ENCODE measurements at regions not wholly inside any gene's neighbourhood (a gene's known extent, or its start where the extent isn't known, plus 50 kb on each side); places are given as distances from the start of the nearest gene placed in this dataset.

GRCh38 chr15:95701410-95701809 is 629.1 kb upstream of the NR2F2 start:
- no peak for DNase-seq (ENCODE audit: low read depth)
- H3K4me3 ChIP-seq (ENCODE audit: low read length), result no peak overlapping the region
- no peak for TF ChIP-seq CTCF (conservative IDR thresholded peaks at IDR 0.05; ENCODE audit: low read depth, low read length)

- no peak overlapping the region for H3K4me3 ChIP-seq (ENCODE audit: low read length)
- TF ChIP-seq CTCF (conservative IDR thresholded peaks at IDR 0.05; ENCODE audit: low read depth, low read length), result no peak
- DNase-seq (ENCODE audit: low read depth), result no peak
Observed at GRCh38 chr15:95709959-95710695, 620.4 kb upstream of the NR2F2 start.

- no peak for DNase-seq (ENCODE audit: low read depth)
- no peak overlapping the region for H3K4me3 ChIP-seq (ENCODE audit: low read length)
- TF ChIP-seq CTCF (conservative IDR thresholded peaks at IDR 0.05; ENCODE audit: low read depth, low read length), result no peak
Observed at GRCh38 chr15:95712785-95713184, 617.7 kb upstream of the NR2F2 start.

- no peak for TF ChIP-seq CTCF (conservative IDR thresholded peaks at IDR 0.05; ENCODE audit: low read depth, low read length)
- no peak for DNase-seq (ENCODE audit: low read depth)
- H3K4me3 ChIP-seq (ENCODE audit: low read length), result no peak overlapping the region
Observed at GRCh38 chr15:95713324-95713723, 617.2 kb upstream of the NR2F2 start.

GRCh38 chr15:95715116-95715903 is 615.2 kb upstream of the NR2F2 start:
- DNase-seq (ENCODE audit: low read depth), result no peak
- no peak overlapping the region for H3K4me3 ChIP-seq (ENCODE audit: low read length)
- no peak for TF ChIP-seq CTCF (conservative IDR thresholded peaks at IDR 0.05; ENCODE audit: low read depth, low read length)

GRCh38 chr15:95715906-95716656 is 614.4 kb upstream of the NR2F2 start:
- TF ChIP-seq CTCF (conservative IDR thresholded peaks at IDR 0.05; ENCODE audit: low read depth, low read length), result no peak
- H3K4me3 ChIP-seq (ENCODE audit: low read length), result no peak overlapping the region
- no peak for DNase-seq (ENCODE audit: low read depth)
